Breast epithelium (tissue), 4 donors: ENCODE measurements at regions not wholly inside any gene's neighbourhood (a gene's known extent, or its start where the extent isn't known, plus 50 kb on each side); places are given as distances from the start of the nearest gene placed in this dataset.
A peak's percentile ranks its signal among the peaks of the same experiment; 100 is the strongest.

Experiments used
- DNase-seq, 2 donors: peaks; one replicate each; pipeline ENCODE4 v3.0.0-alpha.2; 2019; ENCODE audit warnings: low spot score in 2 of 2
- H3K27ac ChIP-seq, 2 donors: fragments of 200-600 bp; sonication (generic) in 1 of 2; one replicate each; pipeline ENCODE4 v1.5.1; 2016 to 2019; ENCODE audit warnings: mild to moderate bottlenecking in 1 of 2
- H3K27me3 ChIP-seq, 2 donors: fragments of 200-600 bp; sonication (generic) in 1 of 2; one replicate each; pipeline versions ENCODE4 v1.5.1 to v1.6.0; 2017 to 2019; ENCODE audit warnings: control low read depth in 1 of 2, mild to moderate bottlenecking in 1 of 2
- H3K36me3 ChIP-seq: fragments of 200-600 bp; one replicate; pipeline ENCODE4 v1.5.1; 2019
- H3K4me1 ChIP-seq, 2 donors: fragments of 200-600 bp; sonication (generic); one replicate each; pipeline ENCODE4 v1.5.1; 2016 to 2019; ENCODE audit warnings: control low read depth in 1 of 2
- H3K4me3 ChIP-seq, 3 donors: fragments of 200-600 bp; sonication (generic); 1 replicate in 2 of 3; 2 replicates in 1 of 3; pipeline ENCODE4 v1.5.1; 2016 to 2019; ENCODE audit warnings: mild to moderate bottlenecking in 3 of 3, moderate library complexity in 2 of 3
- H3K9me3 ChIP-seq, 2 donors: fragments of 200-600 bp; sonication (generic) in 1 of 2; one replicate each; pipeline ENCODE4 v1.5.1; 2016 to 2019; ENCODE audit warnings: control low read depth in 1 of 2
- CTCF ChIP-seq, 3 donors: fragments of 450-650 bp; IDR thresholded peaks; one replicate each; pipeline ENCODE4 v1.5.1; 2016 to 2017; ENCODE audit warnings: antibody characterized with exemption in 3 of 3, mild to moderate bottlenecking in 3 of 3, moderate library complexity in 3 of 3
- POLR2A ChIP-seq: fragments of 450-650 bp; IDR thresholded peaks from one replicate; pipeline ENCODE4 v1.6.1; 2016; ENCODE audit warnings: antibody characterized with exemption, mild to moderate bottlenecking, moderate library complexity
- POLR2AphosphoS5 ChIP-seq, 3 donors: sonication (generic); formaldehyde crosslinking; IDR thresholded peaks; one replicate each; pipeline ENCODE4 v1.6.1; 2017; ENCODE audit warnings: antibody characterized with exemption in 3 of 3
- intact Hi-C: fragments of 100-400 bp; cut with DNase I; formaldehyde crosslinking; loops from one replicate; pipeline ENCODE4 v1.15.1; 2023; ENCODE audit warnings: low total_unique reads

GRCh38 chr1:168917309-168917708 lies 188.3 kb upstream of the DPT start:
- Histone ChIP-seq H3K4me1 (no peaks in the 10 kb centered on the region), H3K27ac (no peak overlapping the region), H3K36me3 (no peaks in the 10 kb centered on the region), H3K9me3 (no peaks in the 10 kb centered on the region), H3K4me3 (no peak overlapping the region), H3K27me3 (no peaks in the 10 kb centered on the region)
- intact Hi-C loops, result no loop called here
- DNase-seq, result no peak
- TF ChIP-seq POLR2AphosphoS5 (IDR thresholded peaks at IDR 0.05), result no peak
- TF ChIP-seq POLR2A, result no peak
- no peak for TF ChIP-seq CTCF (IDR thresholded peaks at IDR 0.05)

- peak overlapping the region in 1 of 2 donors; percentile 78 for H3K27ac ChIP-seq
- no peaks in the 10 kb centered on the region for H3K36me3 ChIP-seq
- intact Hi-C loops, result no loop called here
- no peaks in the 10 kb centered on the region for H3K4me1 ChIP-seq
- H3K9me3 ChIP-seq, result no peaks in the 10 kb centered on the region
- H3K27me3 ChIP-seq, result no peaks in the 10 kb centered on the region
- H3K4me3 ChIP-seq, result no peak overlapping the region
- no peak for TF ChIP-seq POLR2A
- no peak for TF ChIP-seq POLR2AphosphoS5 (IDR thresholded peaks at IDR 0.05)
- no peak for TF ChIP-seq CTCF (IDR thresholded peaks at IDR 0.05)
- DNase-seq, result no peak
Measured at GRCh38 chr1:168917796-168918195, 188.7 kb upstream of the ATP1B1 start.

- TF ChIP-seq POLR2A, result no peak
- TF ChIP-seq CTCF (IDR thresholded peaks at IDR 0.05), result no peak
- TF ChIP-seq POLR2AphosphoS5 (IDR thresholded peaks at IDR 0.05), result no peak
- H3K27ac ChIP-seq, result peak overlapping the region; percentile 76 to 78
- no peak overlapping the region for H3K4me3 ChIP-seq
- H3K27me3 ChIP-seq, result no peaks in the 10 kb centered on the region
- H3K9me3 ChIP-seq, result no peaks in the 10 kb centered on the region
- DNase-seq, result no peak
- H3K4me1 ChIP-seq, result no peaks in the 10 kb centered on the region
- no peaks in the 10 kb centered on the region for H3K36me3 ChIP-seq
- intact Hi-C loops, result no loop called here
Measured at GRCh38 chr1:168918860-168919741, 187.4 kb upstream of the ATP1B1 start.

GRCh38 chr1:168920456-168921094 lies 185.9 kb upstream of the ATP1B1 start:
- DNase-seq, result no peak
- intact Hi-C loops, result no loop called here
- Histone ChIP-seq H3K36me3 (no peaks in the 10 kb centered on the region), H3K9me3 (no peaks in the 10 kb centered on the region), H3K4me1 (no peaks in the 10 kb centered on the region), H3K4me3 (no peak overlapping the region), H3K27me3 (no peaks in the 10 kb centered on the region), H3K27ac (peak overlapping the region; percentile 76 to 78)
- no peak for TF ChIP-seq CTCF (IDR thresholded peaks at IDR 0.05)
- TF ChIP-seq POLR2AphosphoS5 (IDR thresholded peaks at IDR 0.05), result no peak
- no peak for TF ChIP-seq POLR2A

GRCh38 chr1:168921629-168922028 lies 184.9 kb upstream of the ATP1B1 start:
- Histone ChIP-seq H3K27ac (peak overlapping the region; percentile 76 to 78), H3K36me3 (no peaks in the 10 kb centered on the region)

More at GRCh38 chr1:168921629-168922028, 184.9 kb upstream of the ATP1B1 start:
- TF ChIP-seq POLR2AphosphoS5 (IDR thresholded peaks at IDR 0.05) (no peak), POLR2A (no peak), CTCF (IDR thresholded peaks at IDR 0.05) (no peak)
- Histone ChIP-seq H3K27me3 (no peaks in the 10 kb centered on the region), H3K4me1 (no peaks in the 10 kb centered on the region), H3K9me3 (no peaks in the 10 kb centered on the region), H3K4me3 (no peak overlapping the region)
- no peak for DNase-seq
- intact Hi-C loops, result no loop called here
